ENCODE measurements at regions not wholly inside any gene's neighbourhood (a gene's known extent, or its start where the extent isn't known, plus 50 kb on each side); places are given as distances from the start of the nearest gene placed in this dataset.

DNA sequence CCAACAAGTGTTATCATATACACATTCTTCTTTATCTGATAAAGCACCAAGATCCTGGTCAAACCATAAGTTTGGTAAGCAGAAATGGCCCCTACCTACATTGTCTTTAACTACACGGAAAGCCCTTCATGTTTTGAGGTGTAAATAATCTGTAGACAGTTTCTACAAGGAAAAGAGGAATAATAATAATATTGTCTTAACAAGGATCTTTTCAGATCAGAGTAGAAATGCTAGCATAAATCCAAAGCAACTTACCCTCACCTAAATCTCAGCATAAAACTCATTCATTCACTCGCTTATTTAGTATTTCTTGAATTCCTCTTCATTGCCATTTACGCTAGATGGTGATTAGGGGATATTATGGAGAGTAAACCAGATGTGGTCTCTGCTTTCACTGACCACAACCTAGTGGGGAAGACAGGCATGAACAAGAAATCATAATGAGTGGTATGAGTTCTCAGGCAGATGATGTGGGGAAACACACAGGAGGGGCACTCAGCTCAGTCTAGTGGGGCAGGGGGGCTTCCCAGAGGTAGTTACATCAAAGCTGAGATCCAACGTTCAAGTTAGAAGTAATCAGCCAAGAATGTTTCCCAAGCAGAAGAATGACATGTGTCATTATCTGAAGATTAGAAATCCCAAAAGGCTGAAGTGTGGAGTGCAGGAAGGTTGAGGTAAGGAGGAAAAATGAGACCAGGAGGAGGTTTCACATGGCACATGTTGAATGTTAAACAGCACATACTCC is 65.4 kb upstream of the ZC3H12C start:
- DNase-seq (ENCODE audit: low read depth): no peak

GRCh38 chr11:110028921-110029320 is 64.3 kb upstream of the ZC3H12C start:
- no peak for DNase-seq (ENCODE audit: low read depth)
- no peak overlapping the region for H3K4me3 ChIP-seq (ENCODE audit: low read depth, low read length)

More for the DNA sequence above, 65.4 kb upstream of the ZC3H12C start:
- no peak overlapping the region for H3K4me3 ChIP-seq (ENCODE audit: low read depth, low read length)

GRCh38 chr11:110029714-110030113 is 63.5 kb upstream of the ZC3H12C start:
- no peak overlapping the region for H3K4me3 ChIP-seq (ENCODE audit: low read depth, low read length)
- no peak for DNase-seq (ENCODE audit: low read depth)

GRCh38 chr11:110031171-110031570 is 62.0 kb upstream of the ZC3H12C start:
- no peak overlapping the region for H3K4me3 ChIP-seq (ENCODE audit: low read depth, low read length)
- DNase-seq (ENCODE audit: low read depth): no peak

DNA sequence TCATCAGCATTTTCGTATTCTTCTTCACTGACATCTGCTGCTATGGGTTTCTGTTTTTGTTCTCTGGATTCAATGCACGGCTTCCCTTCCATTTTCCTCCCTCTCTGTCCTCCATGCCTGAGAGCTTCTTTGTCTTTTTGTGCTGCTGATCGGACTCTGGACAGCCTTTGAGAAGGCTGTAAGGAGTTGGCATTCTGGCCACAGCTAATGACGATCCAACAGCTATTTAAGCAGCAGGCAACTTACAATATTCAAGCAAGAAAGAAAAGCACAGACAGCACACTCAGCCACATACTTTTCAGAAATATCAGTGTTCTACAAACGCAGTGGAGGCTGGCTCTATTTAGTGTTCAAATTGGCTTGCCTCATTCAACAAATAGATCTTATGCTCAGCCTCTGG is 60.9 kb upstream of the ZC3H12C start:
- no peak for DNase-seq (ENCODE audit: low read depth)

GRCh38 chr11:110032957-110033570 is 60.1 kb upstream of the ZC3H12C start:
- H3K4me3 ChIP-seq (ENCODE audit: low read depth, low read length): no peak overlapping the region
- DNase-seq (ENCODE audit: low read depth): no peak

More for the DNA sequence above, 60.9 kb upstream of the ZC3H12C start:
- H3K4me3 ChIP-seq (ENCODE audit: low read depth, low read length): no peak overlapping the region

DNA sequence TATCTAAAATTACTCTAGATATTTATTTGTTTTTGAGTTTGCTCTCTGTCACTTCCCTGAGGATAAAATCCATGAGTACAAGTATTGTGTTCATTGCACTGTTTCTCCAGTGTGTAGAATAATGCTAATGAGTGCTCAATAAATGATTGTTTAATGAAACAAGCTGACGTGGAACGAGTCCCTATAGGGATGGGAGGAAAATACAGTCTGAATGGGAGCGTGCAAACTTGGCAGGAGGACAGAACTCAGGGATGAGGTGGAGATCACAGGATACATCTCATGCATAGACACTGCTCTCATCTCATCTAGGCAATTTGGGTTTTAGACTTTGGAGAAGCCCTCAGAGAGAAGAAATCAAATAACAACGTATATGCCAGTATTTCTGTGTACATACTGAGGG is 58.4 kb upstream of the ZC3H12C start:
- DNase-seq (ENCODE audit: low read depth): no peak

DNA sequence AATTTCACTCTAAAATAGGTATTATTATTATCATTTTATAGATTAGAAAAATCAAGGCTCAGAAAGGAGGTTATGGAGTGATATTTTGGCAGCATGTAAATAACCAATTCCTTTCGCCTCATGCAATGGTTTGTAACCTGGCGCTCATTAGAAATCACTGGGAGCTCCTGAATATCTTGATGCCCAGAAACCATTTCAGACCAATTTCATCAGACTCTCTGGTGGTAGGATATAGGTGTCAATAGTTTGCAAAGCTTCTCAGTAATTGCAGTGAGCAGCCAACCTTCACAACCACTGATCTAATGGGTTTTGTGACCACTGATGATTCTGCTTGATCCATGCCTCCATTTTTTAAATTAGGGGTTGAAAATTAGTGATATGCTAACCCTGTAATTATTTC is 57.8 kb upstream of the ZC3H12C start:
- DNase-seq (ENCODE audit: low read depth): no peak
- H3K4me3 ChIP-seq (ENCODE audit: low read depth, low read length): no peak overlapping the region

More for the DNA sequence above, 58.4 kb upstream of the ZC3H12C start:
- H3K4me3 ChIP-seq (ENCODE audit: low read depth, low read length): no peak overlapping the region

DNA sequence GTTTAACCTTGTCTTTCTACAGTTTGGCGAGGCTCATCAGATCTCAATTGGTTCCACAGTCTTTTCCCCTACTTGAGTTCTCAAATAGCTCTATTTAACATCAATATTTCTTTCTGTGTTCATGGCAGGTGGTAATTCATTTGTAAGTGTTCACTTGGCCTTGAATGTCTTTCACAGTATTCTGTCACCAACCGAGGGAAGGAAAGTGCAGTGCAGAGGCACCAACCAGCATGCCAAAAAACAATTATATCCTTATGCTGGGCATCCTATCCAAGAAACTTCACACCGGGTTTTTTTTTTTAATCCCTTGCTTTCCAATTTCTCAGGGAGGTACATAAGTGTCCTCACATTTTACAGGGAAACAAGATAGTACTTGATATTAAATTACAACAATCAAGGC is 55.0 kb upstream of the ZC3H12C start:
- no peak for DNase-seq (ENCODE audit: low read depth)
- no peak overlapping the region for H3K4me3 ChIP-seq (ENCODE audit: low read depth, low read length)
